Right atrium auricular region (tissue), 2 donors: ENCODE measurements at regions not wholly inside any gene's neighbourhood (a gene's known extent, or its start where the extent isn't known, plus 50 kb on each side); places are given as distances from the start of the nearest gene placed in this dataset.
A peak's percentile ranks its signal among the peaks of the same experiment; 100 is the strongest.

Source experiments
- DNase-seq: peaks from one replicate; pipeline ENCODE4 v3.0.0-alpha.2; 2019; ENCODE audit warnings: low spot score
- H3K27ac ChIP-seq, 2 donors: fragments of 200-600 bp; sonication (generic); 1 replicate in 1 of 2; 2 replicates in 1 of 2; pipeline ENCODE4 v1.5.1; 2016 to 2019
- H3K27me3 ChIP-seq, 2 donors: fragments of 200-600 bp; sonication (generic); one replicate each; pipeline versions ENCODE4 v1.5.1 to v1.6.0; 2017 to 2019
- H3K36me3 ChIP-seq: fragments of 200-600 bp; sonication (generic); one replicate; pipeline ENCODE4 v1.5.1; 2016
- H3K4me1 ChIP-seq, 2 donors: fragments of 200-600 bp; sonication (generic); one replicate each; pipeline versions ENCODE4 v1.5.1 to v1.6.0; 2017 to 2019
- H3K4me3 ChIP-seq, 2 donors: fragments of 200-600 bp; sonication (generic); 1 replicate in 1 of 2; 2 replicates in 1 of 2; pipeline ENCODE4 v1.5.1; 2017 to 2019; ENCODE audit warnings: mild to moderate bottlenecking in 1 of 2, moderate library complexity in 1 of 2
- H3K9me3 ChIP-seq, 2 donors: fragments of 200-600 bp; sonication (generic); one replicate each; pipeline ENCODE4 v1.5.1; 2019
- TF ChIP-seq, protein P1 (sequence below), 2 donors: fragments of 200-600 bp; sonication (generic); IDR thresholded peaks; one replicate each; pipeline ENCODE4 v1.5.1; 2019; ENCODE audit warnings: antibody characterized with exemption in 2 of 2

DNA sequence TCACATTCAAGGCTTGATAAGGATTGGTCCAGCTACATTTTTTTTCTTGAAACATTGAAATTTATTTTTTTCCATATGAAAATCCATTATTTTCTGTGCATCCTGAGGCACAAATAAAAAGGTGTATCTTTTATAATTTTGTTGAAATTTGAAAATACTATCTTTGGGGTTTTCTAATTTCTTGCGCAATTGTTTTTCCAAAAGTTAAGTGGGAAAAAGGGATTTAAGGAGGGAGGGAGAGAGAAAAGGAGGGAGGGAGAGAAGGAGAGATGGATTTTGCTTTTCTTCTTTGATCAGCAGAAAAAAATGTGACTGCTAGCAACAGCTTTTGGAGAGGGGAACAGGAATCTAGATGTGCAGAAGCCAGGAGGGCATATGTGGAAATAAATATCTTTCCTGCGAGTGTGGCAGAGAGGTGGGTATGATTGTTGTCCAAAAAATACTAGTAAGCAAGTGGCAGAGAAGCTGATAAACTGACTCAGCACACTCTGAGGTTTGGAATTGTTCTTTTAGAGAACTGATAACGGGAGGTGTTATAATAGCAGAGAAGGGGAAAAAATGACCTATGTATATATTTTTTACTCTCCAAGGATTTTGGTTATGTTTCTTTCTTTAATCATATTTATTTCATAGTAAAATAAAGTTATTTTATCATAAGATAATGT lies 61.2 kb upstream of the EDNRB start:
- TF ChIP-seq, protein P1, sequence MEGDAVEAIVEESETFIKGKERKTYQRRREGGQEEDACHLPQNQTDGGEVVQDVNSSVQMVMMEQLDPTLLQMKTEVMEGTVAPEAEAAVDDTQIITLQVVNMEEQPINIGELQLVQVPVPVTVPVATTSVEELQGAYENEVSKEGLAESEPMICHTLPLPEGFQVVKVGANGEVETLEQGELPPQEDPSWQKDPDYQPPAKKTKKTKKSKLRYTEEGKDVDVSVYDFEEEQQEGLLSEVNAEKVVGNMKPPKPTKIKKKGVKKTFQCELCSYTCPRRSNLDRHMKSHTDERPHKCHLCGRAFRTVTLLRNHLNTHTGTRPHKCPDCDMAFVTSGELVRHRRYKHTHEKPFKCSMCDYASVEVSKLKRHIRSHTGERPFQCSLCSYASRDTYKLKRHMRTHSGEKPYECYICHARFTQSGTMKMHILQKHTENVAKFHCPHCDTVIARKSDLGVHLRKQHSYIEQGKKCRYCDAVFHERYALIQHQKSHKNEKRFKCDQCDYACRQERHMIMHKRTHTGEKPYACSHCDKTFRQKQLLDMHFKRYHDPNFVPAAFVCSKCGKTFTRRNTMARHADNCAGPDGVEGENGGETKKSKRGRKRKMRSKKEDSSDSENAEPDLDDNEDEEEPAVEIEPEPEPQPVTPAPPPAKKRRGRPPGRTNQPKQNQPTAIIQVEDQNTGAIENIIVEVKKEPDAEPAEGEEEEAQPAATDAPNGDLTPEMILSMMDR (IDR thresholded peaks at IDR 0.05): no peak
- Histone ChIP-seq H3K27ac (peak overlapping the region; percentile 33 to 68), H3K4me3 (no peak overlapping the region), H3K36me3 (no peaks in the 10 kb centered on the region), H3K4me1 (peaks cover 0 to 20% of the 10 kb centered on the region in 2 donors), H3K9me3 (peaks cover 0 to 14% of the 10 kb centered on the region in 2 donors), H3K27me3 (no peaks in the 10 kb centered on the region)
- DNase-seq: no peak

DNA sequence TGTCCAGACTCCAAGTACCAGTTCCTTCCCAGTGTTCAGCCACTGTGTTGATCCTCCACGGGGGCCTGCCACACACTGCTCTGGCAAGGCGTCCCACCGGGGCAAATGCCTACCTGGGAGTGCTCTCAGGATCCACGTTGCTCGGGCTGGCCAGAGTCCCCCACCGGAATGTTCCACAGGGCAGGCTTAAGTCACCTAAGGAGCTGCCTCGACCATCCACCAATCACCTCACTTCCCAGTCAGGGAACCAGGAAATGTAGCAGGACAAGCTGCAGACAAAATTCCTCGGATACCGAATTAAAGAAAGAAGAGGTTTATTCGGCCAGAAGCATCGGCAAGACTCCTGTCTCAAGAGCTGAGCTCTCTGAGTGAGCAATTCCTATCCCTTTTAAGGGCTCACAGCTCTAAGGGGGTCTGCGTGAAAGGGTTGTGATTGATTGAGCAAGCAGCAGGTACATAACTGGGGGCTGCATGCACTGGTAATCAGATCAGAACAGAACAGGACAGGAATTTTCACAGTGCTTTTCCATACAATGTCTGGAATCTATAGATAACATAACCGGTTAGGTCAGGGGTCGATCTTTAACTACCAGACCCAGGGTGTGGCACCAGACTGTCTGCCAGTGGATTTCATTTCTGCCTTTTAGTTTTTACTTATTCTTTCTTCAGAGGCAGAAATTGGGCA lies 56.9 kb upstream of the EDNRB start:
- TF ChIP-seq, protein P1 (IDR thresholded peaks at IDR 0.05): no peak
- no peak overlapping the region for H3K27ac ChIP-seq
- DNase-seq: no peak
- H3K4me1 ChIP-seq: peaks cover 0 to 9% of the 10 kb centered on the region in 2 donors
- H3K9me3 ChIP-seq: peaks cover 0 to 7% of the 10 kb centered on the region in 2 donors
- H3K27me3 ChIP-seq: no peaks in the 10 kb centered on the region
- no peaks in the 10 kb centered on the region for H3K36me3 ChIP-seq
- H3K4me3 ChIP-seq: no peak overlapping the region

DNA sequence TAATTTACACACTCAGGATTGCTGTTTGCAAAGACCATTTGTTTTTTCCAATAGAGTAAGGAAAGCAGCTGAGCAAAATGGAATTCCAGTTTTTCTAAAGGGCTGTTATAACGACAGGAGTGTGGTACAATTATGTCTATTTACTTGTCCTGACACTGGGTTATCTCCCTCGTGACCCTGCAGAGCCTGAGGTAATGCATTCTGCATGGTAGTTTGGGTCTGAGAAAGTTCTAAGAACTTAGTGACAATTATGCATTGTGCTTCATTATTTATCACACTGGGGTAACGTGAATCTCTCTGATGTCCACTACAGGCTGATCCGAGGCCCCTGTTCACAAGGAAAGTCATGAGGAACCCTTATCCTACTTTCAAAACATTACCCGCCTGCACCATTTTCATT lies 50.7 kb upstream of the EDNRB start:
- Histone ChIP-seq H3K27ac (no peak overlapping the region), H3K9me3 (no peaks in the 10 kb centered on the region), H3K27me3 (no peaks in the 10 kb centered on the region), H3K36me3 (no peaks in the 10 kb centered on the region), H3K4me3 (no peak overlapping the region), H3K4me1 (no peaks in the 10 kb centered on the region)
- TF ChIP-seq, protein P1 (IDR thresholded peaks at IDR 0.05): no peak
- no peak for DNase-seq
